GM19395 (cell line): ENCODE measurements at regions not wholly inside any gene's neighbourhood (a gene's known extent, or its start where the extent isn't known, plus 50 kb on each side); places are given as distances from the start of the nearest gene placed in this dataset.
"Not testable (repeated sequence)": the region's sequence is repeated elsewhere in the genome, so short reads cannot be mapped to it uniquely, and the experiment has no call there.

Source experiments
- ATAC-seq: cut with Tn5 transposase; IDR thresholded peaks from one replicate; pipeline ENCODE4 v1.9.1; 2021; ENCODE audit warnings: mild to moderate bottlenecking, moderate library complexity; ENCODE audit not compliant: unreplicated experiment

- ATAC-seq: no peak
Measured at GRCh38 chr5:51558682-51559081, 175.4 kb downstream of the ISL1 start.

- ATAC-seq: no peak
Measured at GRCh38 chr5:51559339-51559738, 176.1 kb downstream of the ISL1 start.

GRCh38 chr5:51559921-51560658, 176.8 kb downstream of the ISL1 start:
- ATAC-seq: no peak

- ATAC-seq: no peak
Measured at GRCh38 chr5:51566953-51567352, 183.7 kb downstream of the ISL1 start.

GRCh38 chr5:51567636-51568035, 184.4 kb downstream of the ISL1 start:
- no peak for ATAC-seq

GRCh38 chr5:51573835-51574234, 190.6 kb downstream of the ISL1 start:
- ATAC-seq: no peak

GRCh38 chr5:51582871-51583394, 199.7 kb downstream of the ISL1 start:
- no peak for ATAC-seq

GRCh38 chr5:51598026-51598425, 214.8 kb downstream of the ISL1 start:
- no peak for ATAC-seq

- ATAC-seq: no peak
Measured at GRCh38 chr5:51599587-51599986, 216.3 kb downstream of the ISL1 start.

- no peak for ATAC-seq
Measured at GRCh38 chr5:51604324-51604723, 221.1 kb downstream of the ISL1 start.

- no peak for ATAC-seq
Measured at GRCh38 chr5:51606921-51607320, 223.7 kb downstream of the ISL1 start.

GRCh38 chr5:51618234-51618633, 235.0 kb downstream of the ISL1 start:
- no peak for ATAC-seq

- ATAC-seq: no peak
Measured at GRCh38 chr5:51621156-51621555, 237.9 kb downstream of the ISL1 start.

- ATAC-seq: no peak
Measured at GRCh38 chr5:51622161-51622790, 239.0 kb downstream of the ISL1 start.

GRCh38 chr5:51625224-51625968, 242.1 kb downstream of the ISL1 start:
- no peak for ATAC-seq

- no peak for ATAC-seq
Measured at GRCh38 chr5:51632027-51632426, 248.8 kb downstream of the ISL1 start.

GRCh38 chr5:51632793-51633192, 249.5 kb downstream of the ISL1 start:
- ATAC-seq: no peak

GRCh38 chr5:51636973-51637372, 253.7 kb downstream of the ISL1 start:
- ATAC-seq: not testable (repeated sequence)

GRCh38 chr5:51644976-51645375, 261.7 kb downstream of the ISL1 start:
- no peak for ATAC-seq

GRCh38 chr5:51646482-51646881, 263.2 kb downstream of the ISL1 start:
- ATAC-seq: no peak

GRCh38 chr5:51650824-51651223, 267.6 kb downstream of the ISL1 start:
- no peak for ATAC-seq

GRCh38 chr5:51651476-51651875, 268.2 kb downstream of the ISL1 start:
- no peak for ATAC-seq
